HG03175 (cell line): ENCODE measurements at regions not wholly inside any gene's neighbourhood (a gene's known extent, or its start where the extent isn't known, plus 50 kb on each side); places are given as distances from the start of the nearest gene placed in this dataset.
"Not testable (repeated sequence)": the region's sequence is repeated elsewhere in the genome, so short reads cannot be mapped to it uniquely, and the experiment has no call there.

Experiments used
- ATAC-seq: cut with Tn5 transposase; IDR thresholded peaks from one replicate; pipeline ENCODE4 v1.9.1; 2021; ENCODE audit warnings: mild to moderate bottlenecking, moderate library complexity; ENCODE audit not compliant: unreplicated experiment

GRCh38 chr10:87300163-87300562 is 57.4 kb upstream of the NUTM2D start:
- ATAC-seq: not testable (repeated sequence)

- peak; percentile 97 for ATAC-seq
Observed at GRCh38 chr10:87301466-87302115, 56.0 kb upstream of the NUTM2D start.

- not testable (repeated sequence) for ATAC-seq
Observed at GRCh38 chr10:87302132-87302531, 55.4 kb upstream of the NUTM2D start.

GRCh38 chr10:87303707-87304106 is 53.8 kb upstream of the NUTM2D start:
- ATAC-seq: not testable (repeated sequence)

- ATAC-seq: not testable (repeated sequence)
Observed at GRCh38 chr10:87306681-87307080, 50.9 kb upstream of the NUTM2D start.
